ENCODE measurements at regions not wholly inside any gene's neighbourhood (a gene's known extent, or its start where the extent isn't known, plus 50 kb on each side); places are given as distances from the start of the nearest gene placed in this dataset.

- no peak for DNase-seq (ENCODE audit: low read depth in 2 of 2)
These were observed 240.1 kb upstream of the PPP1R2C start for GRCh38 chrX:43018031-43018430.

- DNase-seq (ENCODE audit: low read depth in 2 of 2): no peak
These were observed 241.1 kb upstream of the PPP1R2C start for GRCh38 chrX:43019021-43019420.

- no peak for DNase-seq (ENCODE audit: low read depth in 2 of 2)
These were observed 247.9 kb upstream of the PPP1R2C start for GRCh38 chrX:43025806-43026315.

- DNase-seq (ENCODE audit: low read depth in 2 of 2): no peak
These were observed 286.1 kb upstream of the PPP1R2C start for GRCh38 chrX:43064096-43064495.

GRCh38 chrX:43065978-43066377 is 288.0 kb upstream of the PPP1R2C start:
- DNase-seq (ENCODE audit: low read depth in 2 of 2): no peak

DNA sequence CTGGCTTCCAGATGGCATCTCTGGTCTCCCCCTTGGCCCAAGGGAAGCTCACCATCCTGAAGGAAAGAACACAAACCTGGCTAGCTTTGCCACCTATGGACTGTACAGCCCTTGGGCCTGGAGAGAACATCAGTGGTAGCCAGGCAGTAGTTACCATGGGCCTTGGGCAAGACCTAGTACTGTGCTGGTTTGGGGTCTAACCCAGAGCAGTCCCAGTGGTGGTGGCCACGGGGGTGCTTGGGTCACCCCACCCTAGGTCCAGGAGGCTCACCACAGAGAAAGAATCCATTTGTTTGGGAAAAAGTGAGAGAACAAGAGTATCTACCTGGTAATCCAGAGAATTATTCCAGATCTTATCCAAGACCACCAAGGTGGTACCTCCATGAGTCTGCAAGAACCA is 290.7 kb upstream of the PPP1R2C start:
- no peak for DNase-seq (ENCODE audit: low read depth in 2 of 2)

GRCh38 chrX:43083016-43083415 is 305.1 kb upstream of the PPP1R2C start:
- DNase-seq (ENCODE audit: low read depth in 2 of 2): no peak

DNA sequence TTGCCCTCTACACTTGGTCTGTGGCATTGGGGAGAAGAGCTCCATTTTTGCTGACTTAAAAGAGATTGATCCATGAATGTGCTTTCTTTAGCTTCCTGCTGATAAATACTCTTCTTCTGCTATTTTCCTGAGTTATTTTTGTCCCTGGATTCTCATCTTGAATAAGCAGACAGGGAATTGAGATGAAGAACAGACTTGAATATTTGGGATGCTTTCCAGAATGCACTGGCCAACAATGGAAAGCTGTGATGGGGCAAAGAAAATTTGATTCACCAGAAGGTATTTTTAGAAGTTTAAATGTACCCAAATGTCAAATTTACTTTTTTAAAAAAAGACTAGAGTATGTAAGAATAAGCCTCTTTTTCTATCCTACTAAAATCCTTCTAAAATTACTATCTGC is 309.9 kb upstream of the PPP1R2C start:
- no peak for DNase-seq (ENCODE audit: low read depth in 2 of 2)

DNA sequence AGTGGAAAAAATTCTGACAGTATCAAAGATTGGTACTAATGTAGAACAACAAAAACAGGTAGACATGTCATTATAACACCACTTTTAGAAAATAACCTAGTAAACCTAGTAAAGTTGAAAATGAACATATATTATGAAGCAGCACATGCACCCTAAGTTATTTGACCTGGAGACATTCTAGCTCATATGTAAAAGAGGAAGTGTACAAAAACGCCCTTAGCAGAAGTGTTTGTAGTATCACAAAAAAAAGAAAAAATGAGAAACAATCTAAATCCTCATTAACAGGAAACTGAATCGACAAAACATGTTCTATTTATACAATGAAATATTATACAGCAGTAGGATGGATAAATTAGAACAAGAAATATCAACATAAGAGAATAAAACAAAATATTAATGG is 318.9 kb upstream of the PPP1R2C start:
- no peak for DNase-seq (ENCODE audit: low read depth in 2 of 2)

DNA sequence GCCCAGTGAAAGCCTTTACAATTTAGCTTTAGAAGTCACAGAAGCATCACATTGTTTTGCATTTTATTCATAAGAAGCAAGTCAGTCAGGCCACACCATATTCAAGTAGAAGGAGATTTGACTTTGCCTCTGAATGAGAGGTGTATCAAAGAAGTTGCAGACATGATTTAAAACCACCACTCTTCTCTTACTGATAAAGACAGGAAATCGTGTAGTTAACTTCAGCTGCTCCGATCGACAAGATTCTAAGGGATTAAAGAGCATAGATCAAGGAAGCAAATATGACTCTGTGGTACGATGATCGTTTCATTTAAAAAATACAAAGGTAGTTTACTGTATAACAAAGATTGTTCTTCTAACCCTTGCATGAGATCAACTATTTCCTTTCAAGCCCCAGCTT is 328.0 kb upstream of the PPP1R2C start:
- no peak for DNase-seq (ENCODE audit: low read depth in 2 of 2)

DNA sequence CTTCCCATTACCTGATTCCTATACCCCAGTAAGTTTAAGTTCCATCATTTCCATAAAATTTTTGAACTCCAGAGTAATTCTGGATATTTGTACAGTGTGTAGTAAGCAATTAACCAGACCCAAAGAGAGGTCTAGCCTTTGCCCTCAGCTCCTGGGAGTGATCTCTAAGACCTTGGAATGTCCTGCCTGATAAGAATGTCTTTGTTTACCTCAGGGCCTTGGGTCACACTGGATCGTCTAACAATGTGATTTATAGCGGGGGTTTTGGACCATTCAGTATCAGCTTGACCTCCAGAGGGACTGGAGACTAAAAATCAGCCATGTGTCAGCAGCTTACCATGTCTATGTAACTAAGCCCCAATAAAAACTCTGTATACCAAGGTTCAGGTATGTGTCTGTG is 330.9 kb upstream of the PPP1R2C start:
- DNase-seq (ENCODE audit: low read depth in 2 of 2): no peak

DNA sequence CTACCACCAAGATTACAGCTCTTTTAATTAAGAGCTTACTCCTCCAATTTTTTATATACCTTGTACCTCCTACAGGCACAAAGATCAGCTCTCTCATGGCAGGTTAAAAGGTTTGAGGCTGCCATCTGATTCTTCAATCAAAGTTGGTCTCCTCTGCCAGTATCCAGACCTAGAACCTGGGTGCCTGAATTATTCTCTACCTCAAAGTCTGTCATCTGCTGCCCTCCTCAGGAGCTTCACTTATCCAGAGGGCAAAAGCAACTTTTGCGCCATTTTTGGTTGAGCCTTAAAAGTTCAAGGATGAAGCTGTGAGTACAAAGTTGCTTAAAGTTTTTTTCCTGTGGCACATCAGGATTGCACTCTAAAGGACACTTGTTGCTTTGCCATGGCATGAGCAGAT is 343.7 kb upstream of the PPP1R2C start:
- DNase-seq (ENCODE audit: low read depth in 2 of 2): no peak

GRCh38 chrX:43139645-43140044 is 361.7 kb upstream of the PPP1R2C start:
- DNase-seq (ENCODE audit: low read depth in 2 of 2): no peak

DNA sequence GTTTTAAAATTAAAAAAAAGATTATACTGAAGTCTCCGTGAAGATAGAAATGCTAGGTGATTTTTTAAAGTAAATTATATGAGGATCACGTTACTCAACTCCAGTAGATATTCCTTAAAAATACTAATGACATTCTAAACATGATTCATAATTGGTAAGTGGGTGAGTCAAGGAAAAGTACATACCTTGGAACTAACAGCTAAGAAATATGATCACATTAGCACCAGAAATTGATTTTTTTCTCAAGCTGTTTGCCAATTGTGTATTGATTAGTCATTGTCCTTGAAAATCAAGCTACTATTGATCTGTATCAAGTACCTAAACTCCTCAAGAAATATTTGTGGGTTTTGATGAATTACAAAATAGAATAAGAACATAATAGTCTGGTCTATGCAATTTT is 362.6 kb upstream of the PPP1R2C start:
- DNase-seq (ENCODE audit: low read depth in 2 of 2): no peak

- no peak for DNase-seq (ENCODE audit: low read depth in 2 of 2)
These were observed 363.9 kb upstream of the PPP1R2C start for GRCh38 chrX:43141885-43142284.

GRCh38 chrX:43148305-43148704 is 370.3 kb upstream of the PPP1R2C start:
- DNase-seq (ENCODE audit: low read depth in 2 of 2): no peak

GRCh38 chrX:43165343-43165920 is 387.5 kb upstream of the PPP1R2C start:
- DNase-seq (ENCODE audit: low read depth in 2 of 2): no peak

DNA sequence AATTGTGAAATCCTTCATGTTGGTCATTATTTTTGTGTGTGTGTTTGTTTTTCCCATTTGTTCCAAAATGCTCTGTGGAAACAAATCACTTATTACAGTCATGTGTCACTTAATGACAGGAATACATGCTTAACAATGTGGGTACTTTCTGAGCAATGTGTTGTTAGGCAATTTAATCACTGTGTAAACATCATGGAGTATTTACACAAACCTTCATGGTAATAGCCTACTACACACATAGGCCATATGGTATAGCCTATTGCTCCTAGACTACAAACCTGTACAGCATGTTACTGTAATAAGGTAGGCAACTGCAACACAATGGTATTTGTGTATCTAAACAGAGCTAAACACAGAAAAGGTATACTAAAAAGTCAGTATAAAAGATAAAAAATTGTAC is 388.9 kb upstream of the PPP1R2C start:
- no peak for DNase-seq (ENCODE audit: low read depth in 2 of 2)

- DNase-seq (ENCODE audit: low read depth in 2 of 2): no peak
These were observed 397.5 kb upstream of the PPP1R2C start for GRCh38 chrX:43175434-43175833.

- DNase-seq (ENCODE audit: low read depth in 2 of 2): no peak
These were observed 398.7 kb upstream of the PPP1R2C start for GRCh38 chrX:43176686-43177085.

- DNase-seq (ENCODE audit: low read depth in 2 of 2): no peak
These were observed 410.3 kb upstream of the PPP1R2C start for GRCh38 chrX:43188296-43188695.

GRCh38 chrX:43211570-43211969 is 433.6 kb upstream of the PPP1R2C start:
- no peak for DNase-seq (ENCODE audit: low read depth in 2 of 2)

- DNase-seq (ENCODE audit: low read depth in 2 of 2): no peak
These were observed 437.9 kb upstream of the MAOA start for GRCh38 chrX:43218198-43218597.

- DNase-seq (ENCODE audit: low read depth in 2 of 2): no peak
These were observed 431.6 kb upstream of the MAOA start for GRCh38 chrX:43224496-43224895.
